ENCODE measurements at regions not wholly inside any gene's neighbourhood (a gene's known extent, or its start where the extent isn't known, plus 50 kb on each side); places are given as distances from the start of the nearest gene placed in this dataset.

DNA sequence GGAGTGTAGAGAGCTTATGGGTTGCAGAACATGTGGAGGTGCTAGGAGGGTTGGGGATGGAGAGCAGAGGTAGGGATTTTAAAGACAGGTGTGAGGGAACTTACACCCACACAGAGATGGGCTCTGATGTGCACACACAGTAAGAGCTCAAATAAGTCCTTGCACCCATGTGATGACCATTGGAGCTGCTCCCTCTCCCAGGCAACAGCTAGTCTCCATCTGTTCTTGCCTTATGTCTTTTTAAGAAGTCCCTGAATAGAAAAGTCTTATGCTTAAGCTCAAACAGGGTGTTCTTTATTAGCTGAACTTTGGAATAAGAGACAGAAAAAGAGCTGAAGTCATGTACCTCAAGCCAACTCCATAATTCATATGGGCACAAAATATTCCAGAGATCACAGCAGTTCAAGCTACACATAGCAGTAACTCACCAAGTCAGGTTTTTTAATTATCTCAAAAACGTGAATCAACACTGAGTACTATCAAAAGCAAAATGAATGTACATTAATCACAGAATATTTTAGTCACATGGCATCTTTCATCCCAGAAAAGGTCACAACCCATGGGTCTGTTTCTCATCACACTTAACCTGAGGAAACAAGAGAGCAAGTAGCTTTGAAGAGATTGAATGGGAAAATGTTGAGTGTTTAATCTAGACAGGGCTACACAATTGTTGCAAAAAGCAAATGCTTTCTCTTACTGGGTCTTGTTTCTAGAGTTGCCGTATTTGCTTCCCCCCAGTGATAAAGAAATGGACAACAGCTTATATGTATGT is 1513.6 kb upstream of the SEL1L start:
- no peaks in the 10 kb centered on the region for H3K36me3 Mint-ChIP-seq
- H3K27me3 Mint-ChIP-seq (ENCODE audit: low read depth in 3 of 3) = peaks cover 0 to 2% (median 0%) of the 10 kb centered on the region in 3 donors
- Histone ChIP-seq H3K4me1 (ENCODE audit: control insufficient read depth in 1 of 2, insufficient read depth in 2 of 2, low read length in 2 of 2) (no peaks in the 10 kb centered on the region), H3K4me2 (replicated peaks; ENCODE audit: extremely low read depth, low read length, poor library complexity, severe bottlenecking) (no peak overlapping the region), H4K20me1 (ENCODE audit: insufficient read depth, low read length) (no peaks in the 10 kb centered on the region), H3K9ac (ENCODE audit: insufficient read depth, low read length, poor library complexity, severe bottlenecking) (no peak overlapping the region), H3K9me3 (replicated peaks in 1 of 2; ENCODE audit: control insufficient read depth in 1 of 2, insufficient read depth in 1 of 2, low read length in 2 of 2) (peaks cover 0 to 5% of the 10 kb centered on the region in 2 donors), H3K79me2 (ENCODE audit: insufficient read depth, low read length) (no peaks in the 10 kb centered on the region), H3K27me3 (ENCODE audit: control insufficient read depth in 2 of 2, insufficient read depth in 2 of 2, low read length in 2 of 2) (no peaks in the 10 kb centered on the region), H3K36me3 (replicated peaks in 1 of 2; ENCODE audit: control insufficient read depth in 1 of 2, insufficient read depth in 2 of 2, low read length in 2 of 2) (no peaks in the 10 kb centered on the region), H3K4me3 (replicated peaks in 1 of 3; ENCODE audit: low read depth in 2 of 3, low read length in 3 of 3) (no peak overlapping the region), H2AFZ (ENCODE audit: insufficient read depth, low read depth, low read length, poor library complexity, severe bottlenecking) (no peak overlapping the region), H3K27ac (ENCODE audit: low read depth in 1 of 2, low read length in 2 of 2) (no peak overlapping the region)
- intact Hi-C loops (cut with micrococcal nuclease) = no loop called here
- TF ChIP-seq, protein P1, sequence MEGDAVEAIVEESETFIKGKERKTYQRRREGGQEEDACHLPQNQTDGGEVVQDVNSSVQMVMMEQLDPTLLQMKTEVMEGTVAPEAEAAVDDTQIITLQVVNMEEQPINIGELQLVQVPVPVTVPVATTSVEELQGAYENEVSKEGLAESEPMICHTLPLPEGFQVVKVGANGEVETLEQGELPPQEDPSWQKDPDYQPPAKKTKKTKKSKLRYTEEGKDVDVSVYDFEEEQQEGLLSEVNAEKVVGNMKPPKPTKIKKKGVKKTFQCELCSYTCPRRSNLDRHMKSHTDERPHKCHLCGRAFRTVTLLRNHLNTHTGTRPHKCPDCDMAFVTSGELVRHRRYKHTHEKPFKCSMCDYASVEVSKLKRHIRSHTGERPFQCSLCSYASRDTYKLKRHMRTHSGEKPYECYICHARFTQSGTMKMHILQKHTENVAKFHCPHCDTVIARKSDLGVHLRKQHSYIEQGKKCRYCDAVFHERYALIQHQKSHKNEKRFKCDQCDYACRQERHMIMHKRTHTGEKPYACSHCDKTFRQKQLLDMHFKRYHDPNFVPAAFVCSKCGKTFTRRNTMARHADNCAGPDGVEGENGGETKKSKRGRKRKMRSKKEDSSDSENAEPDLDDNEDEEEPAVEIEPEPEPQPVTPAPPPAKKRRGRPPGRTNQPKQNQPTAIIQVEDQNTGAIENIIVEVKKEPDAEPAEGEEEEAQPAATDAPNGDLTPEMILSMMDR (IDR thresholded peaks at IDR 0.05) = no peak
- H3K4me3 Mint-ChIP-seq = no peak overlapping the region
- no peaks in the 10 kb centered on the region for H3K4me1 Mint-ChIP-seq
- peaks cover 0 to 12% (median 2%) of the 10 kb centered on the region in 7 donors for H3K9me3 Mint-ChIP-seq
- DNase-seq = no peak
- H3K27ac Mint-ChIP-seq = no peak overlapping the region
- 80% methylated on average over 1 of the region's 2 CpGs for WGBS (ENCODE audit: insufficient coverage)

- H3K36me3 ChIP-seq (replicated peaks in 1 of 2; ENCODE audit: control insufficient read depth in 1 of 2, insufficient read depth in 2 of 2, low read length in 2 of 2) = no peaks in the 10 kb centered on the region
- intact Hi-C loops (cut with micrococcal nuclease) = no loop called here
- H3K79me2 ChIP-seq (ENCODE audit: insufficient read depth, low read length) = no peaks in the 10 kb centered on the region
- Mint-ChIP-seq H3K9me3 (peaks cover 0 to 10% (median 2%) of the 10 kb centered on the region in 7 donors), H3K27ac (no peak overlapping the region), H3K4me1 (no peaks in the 10 kb centered on the region), H3K36me3 (no peaks in the 10 kb centered on the region), H3K27me3 (ENCODE audit: low read depth in 3 of 3) (no peaks in the 10 kb centered on the region), H3K4me3 (no peak overlapping the region)
- no peak overlapping the region for H3K4me2 ChIP-seq (replicated peaks; ENCODE audit: extremely low read depth, low read length, poor library complexity, severe bottlenecking)
- H2AFZ ChIP-seq (ENCODE audit: insufficient read depth, low read depth, low read length, poor library complexity, severe bottlenecking) = no peak overlapping the region
- H3K9ac ChIP-seq (ENCODE audit: insufficient read depth, low read length, poor library complexity, severe bottlenecking) = no peak overlapping the region
- no peaks in the 10 kb centered on the region for H4K20me1 ChIP-seq (ENCODE audit: insufficient read depth, low read length)
- TF ChIP-seq, protein P1 (IDR thresholded peaks at IDR 0.05) = no peak
- no peaks in the 10 kb centered on the region for H3K27me3 ChIP-seq (ENCODE audit: control insufficient read depth in 2 of 2, insufficient read depth in 2 of 2, low read length in 2 of 2)
- H3K4me3 ChIP-seq (replicated peaks in 1 of 3; ENCODE audit: low read depth in 2 of 3, low read length in 3 of 3) = no peak overlapping the region
- no CpG with 5 or more reads among the region's 1 CpG for WGBS (ENCODE audit: insufficient coverage)
- no peaks in the 10 kb centered on the region for H3K4me1 ChIP-seq (ENCODE audit: control insufficient read depth in 1 of 2, insufficient read depth in 2 of 2, low read length in 2 of 2)
- no peak overlapping the region for H3K27ac ChIP-seq (ENCODE audit: low read depth in 1 of 2, low read length in 2 of 2)
- no peak for DNase-seq
- H3K9me3 ChIP-seq (replicated peaks in 1 of 2; ENCODE audit: control insufficient read depth in 1 of 2, insufficient read depth in 1 of 2, low read length in 2 of 2) = peaks cover 0 to 5% of the 10 kb centered on the region in 2 donors
Observed at GRCh38 chr14:83053022-83053710, 1519.5 kb upstream of the SEL1L start.

Measured in CD14-positive monocyte (primary cell).